H9 (cell line): ENCODE measurements at regions not wholly inside any gene's neighbourhood (a gene's known extent, or its start where the extent isn't known, plus 50 kb on each side); places are given as distances from the start of the nearest gene placed in this dataset.

Experiments used
- DNase-seq: peaks from one replicate; pipeline ENCODE4 v3.0.0-alpha.2; 2017
- H2AFZ ChIP-seq: one replicate; pipeline ENCODE4 v1.6.1; 2013; ENCODE audit warnings: mild to moderate bottlenecking, low read length, control low read depth, moderate library complexity
- H2AK5ac ChIP-seq: 2 replicates; pipeline ENCODE4 v1.6.1; 2013; ENCODE audit warnings: low read length, control low read depth, mixed read lengths; ENCODE audit not compliant: insufficient read length
- H2BK120ac ChIP-seq: one replicate; pipeline ENCODE4 v1.6.1; 2013; ENCODE audit warnings: low read depth, mild to moderate bottlenecking, low read length, control low read depth, inconsistent platforms; ENCODE audit not compliant: poor library complexity, severe bottlenecking
- H2BK12ac ChIP-seq: 2 replicates; pipeline ENCODE4 v1.6.1; 2013; ENCODE audit warnings: low read length, control low read depth, mixed read lengths, low read depth; ENCODE audit not compliant: insufficient read length
- H2BK15ac ChIP-seq: 2 replicates; pipeline ENCODE4 v1.6.1; 2013; ENCODE audit warnings: low read depth, low read length, control low read depth
- H2BK20ac ChIP-seq: one replicate; pipeline ENCODE4 v1.6.1; 2013; ENCODE audit warnings: low read depth, mild to moderate bottlenecking, low read length, control low read depth, inconsistent platforms; ENCODE audit not compliant: poor library complexity, severe bottlenecking
- H2BK5ac ChIP-seq: 2 replicates; pipeline ENCODE4 v1.6.1; 2013; ENCODE audit warnings: low read length, control low read depth, mixed read lengths; ENCODE audit not compliant: insufficient read length
- H3K14ac ChIP-seq: 2 replicates; pipeline ENCODE4 v1.6.1; 2013; ENCODE audit warnings: low read length, control low read depth; ENCODE audit not compliant: insufficient read depth
- H3K18ac ChIP-seq: 2 replicates; pipeline ENCODE4 v1.6.1; 2013; ENCODE audit warnings: low read depth, mild to moderate bottlenecking, mixed read lengths, low read length, control low read depth; ENCODE audit not compliant: insufficient read length
- H3K23ac ChIP-seq: 2 replicates; pipeline ENCODE4 v1.6.1; 2013; ENCODE audit warnings: low read length, control low read depth, mixed read lengths, low read depth; ENCODE audit not compliant: insufficient read length
- H3K23me2 ChIP-seq: 2 replicates; pipeline ENCODE4 v1.6.1; 2013; ENCODE audit warnings: low read depth, mild to moderate bottlenecking, mixed read lengths, low read length, control low read depth; ENCODE audit not compliant: insufficient read length, poor library complexity, severe bottlenecking
- H3K27ac ChIP-seq: 2 replicates; pipeline ENCODE4 v1.5.1; 2013; ENCODE audit warnings: low read length, control low read depth, mixed read lengths, low read depth; ENCODE audit not compliant: insufficient read length
- H3K27me3 ChIP-seq: 2 replicates; pipeline ENCODE4 v1.6.1; 2013; ENCODE audit warnings: low read length, control low read depth, inconsistent platforms; ENCODE audit not compliant: insufficient read depth
- H3K4ac ChIP-seq: 2 replicates; pipeline ENCODE4 v1.6.1; 2013; ENCODE audit warnings: low read depth, mild to moderate bottlenecking, control low read depth, inconsistent platforms, low read length, moderate library complexity
- H3K4me1 ChIP-seq: 2 replicates; pipeline ENCODE4 v1.6.1; 2013; ENCODE audit warnings: low read length, control low read depth, inconsistent platforms; ENCODE audit not compliant: insufficient read depth
- H3K4me2 ChIP-seq: 2 replicates; pipeline ENCODE4 v1.6.1; 2013; ENCODE audit warnings: low read length, control low read depth, mixed read lengths; ENCODE audit not compliant: insufficient read length, insufficient read depth
- H3K56ac ChIP-seq: 2 replicates; pipeline ENCODE4 v1.6.1; 2013; ENCODE audit warnings: low read depth, mild to moderate bottlenecking, mixed read lengths, low read length, control low read depth; ENCODE audit not compliant: insufficient read length
- H3K79me1 ChIP-seq: 2 replicates; pipeline ENCODE4 v1.6.1; 2013; ENCODE audit warnings: low read depth, mild to moderate bottlenecking, moderate library complexity, low read length, control low read depth, inconsistent platforms; ENCODE audit not compliant: insufficient read depth, poor library complexity, severe bottlenecking
- H3K79me2 ChIP-seq: 2 replicates; pipeline ENCODE4 v1.6.1; 2013; ENCODE audit warnings: low read length, control low read depth, inconsistent platforms; ENCODE audit not compliant: insufficient read depth
- H3K9ac ChIP-seq: 2 replicates; pipeline ENCODE4 v1.6.1; 2013; ENCODE audit warnings: low read length, control low read depth, mixed read lengths; ENCODE audit not compliant: insufficient read length; ENCODE audit errors: extremely low read depth
- H3K9me3 ChIP-seq: one replicate; pipeline ENCODE4 v1.6.1; 2013; ENCODE audit warnings: low read depth, low read length, inconsistent platforms; ENCODE audit not compliant: control insufficient read depth
- H3T11ph ChIP-seq: one replicate; pipeline ENCODE4 v1.6.1; 2013; ENCODE audit warnings: mild to moderate bottlenecking, low read length, control low read depth, inconsistent platforms
- H4K20me1 ChIP-seq: one replicate; pipeline ENCODE4 v1.6.1; 2013; ENCODE audit not compliant: control insufficient read depth, insufficient read length, insufficient read depth
- H4K5ac ChIP-seq: 2 replicates; pipeline ENCODE4 v1.6.1; 2013; ENCODE audit warnings: low read depth, mild to moderate bottlenecking, mixed read lengths, low read length, control low read depth; ENCODE audit not compliant: insufficient read length
- H4K8ac ChIP-seq: replicated peaks from 2 replicates; pipeline ENCODE4 v1.6.1; 2013; ENCODE audit warnings: low read length, control low read depth, mixed read lengths, low read depth; ENCODE audit not compliant: insufficient read length
- H4K91ac ChIP-seq: 2 replicates; pipeline ENCODE4 v1.6.1; 2013; ENCODE audit warnings: low read depth, mild to moderate bottlenecking, moderate library complexity, mixed read lengths, low read length, control low read depth; ENCODE audit not compliant: insufficient read length
- H3K27ac Mint-ChIP-seq, 3 experiments: 2 replicates in 2 of 3; 3 replicates in 1 of 3; pipeline ENCODE4 v1.8.0; 2020 to 2021; ENCODE audit warnings: mixed read lengths in 3 of 3, mild to moderate bottlenecking in 1 of 3, moderate library complexity in 1 of 3
- H3K27me3 Mint-ChIP-seq: 2 replicates; pipeline ENCODE4 v1.8.0; 2021; ENCODE audit warnings: low read depth, mild to moderate bottlenecking, moderate library complexity, mixed read lengths
- H3K36me3 Mint-ChIP-seq, 3 experiments: 2 replicates in 2 of 3; 3 replicates in 1 of 3; pipeline ENCODE4 v1.8.0; 2020 to 2021; ENCODE audit warnings: low read depth in 3 of 3, mixed read lengths in 3 of 3; ENCODE audit not compliant: insufficient read depth in 1 of 3
- H3K4me1 Mint-ChIP-seq, 2 experiments: 2 replicates each; pipeline ENCODE4 v1.8.0; 2020; ENCODE audit warnings: mixed read lengths in 2 of 2
- H3K4me3 Mint-ChIP-seq, 2 experiments: 2 replicates in 1 of 2; 3 replicates in 1 of 2; pipeline ENCODE4 v1.8.0; 2020 to 2021; ENCODE audit warnings: mild to moderate bottlenecking in 2 of 2, mixed read lengths in 2 of 2, moderate library complexity in 1 of 2
- H3K9me3 Mint-ChIP-seq, 2 experiments: 2 replicates in 1 of 2; 3 replicates in 1 of 2; pipeline ENCODE4 v1.8.0; 2020; ENCODE audit warnings: mild to moderate bottlenecking in 2 of 2, mixed read lengths in 2 of 2, moderate library complexity in 1 of 2
- WGBS: extraction: QIAGEN DNeasy Blood & Tissue Kit; methylation state at CpG from one replicate; pipeline ENCODE4 v1.1.7; 2013; ENCODE audit warnings: missing lambda C conversion rate, low lambda C conversion rate, mixed read lengths; ENCODE audit not compliant: insufficient read length; ENCODE audit errors: extremely low coverage; 5-methylcytosine and 5-hydroxymethylcytosine counted together
- TF ChIP-seq, protein P1 (sequence below): fragments of 200-600 bp; sonication (generic); conservative IDR thresholded peaks from 3 replicates; pipeline ENCODE4 v1.8.0; 2021; ENCODE audit warnings: antibody characterized with exemption, mild to moderate bottlenecking

DNA sequence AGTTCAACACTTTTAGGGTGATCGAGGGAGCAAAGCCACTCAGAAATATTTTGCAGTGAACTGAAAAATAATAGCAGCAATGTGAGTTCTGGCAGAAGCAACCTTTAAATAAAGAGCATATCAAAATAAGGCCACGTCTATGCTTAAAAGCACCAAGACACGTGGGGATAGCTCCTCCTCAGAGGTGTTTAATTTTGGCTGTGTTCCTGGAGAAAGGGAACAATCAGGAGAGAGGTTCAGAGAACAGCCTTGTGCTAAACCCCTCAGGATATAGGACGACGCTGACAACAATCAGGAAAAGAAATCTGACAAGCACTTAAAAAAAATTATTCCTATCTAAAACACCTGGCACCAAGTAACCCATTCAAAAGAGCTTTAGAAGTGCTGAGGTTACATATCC lies 471.9 kb upstream of the CELF2 start:
- no peaks in the 10 kb centered on the region for H4K20me1 ChIP-seq
- H3K27ac ChIP-seq = no peak overlapping the region
- H3K79me2 ChIP-seq = no peaks in the 10 kb centered on the region
- H4K91ac ChIP-seq = no peak overlapping the region
- no peak overlapping the region for H3T11ph ChIP-seq
- Mint-ChIP-seq H3K36me3 (no peaks in the 10 kb centered on the region; a peak in 1 of 7 replicates), H3K9me3 (no peaks in the 10 kb centered on the region), H3K27ac (no peak overlapping the region), H3K4me3 (no peak overlapping the region; a peak in 1 of 5 replicates), H3K27me3 (peaks cover 1% of the 10 kb centered on the region; the same call in 1 of the 2 replicates), H3K4me1 (peaks cover 10 to 14% of the 10 kb centered on the region in 2 experiments)
- H3K14ac ChIP-seq = no peak overlapping the region
- H3K9ac ChIP-seq = no peak overlapping the region
- H2AK5ac ChIP-seq = no peak overlapping the region
- H3K4me2 ChIP-seq = no peak overlapping the region
- H4K8ac ChIP-seq = no peak overlapping the region
- no peak overlapping the region for H4K5ac ChIP-seq
- no peaks in the 10 kb centered on the region for H3K27me3 ChIP-seq
- no peaks in the 10 kb centered on the region for H3K23me2 ChIP-seq
- WGBS = no CpG with 5 or more reads among the region's 5 CpGs
- no peak overlapping the region for H3K23ac ChIP-seq
- H2BK120ac ChIP-seq = no peak overlapping the region
- H2BK20ac ChIP-seq = no peak overlapping the region
- no peaks in the 10 kb centered on the region for H3K9me3 ChIP-seq
- no peak overlapping the region for H2BK12ac ChIP-seq
- TF ChIP-seq, protein P1, sequence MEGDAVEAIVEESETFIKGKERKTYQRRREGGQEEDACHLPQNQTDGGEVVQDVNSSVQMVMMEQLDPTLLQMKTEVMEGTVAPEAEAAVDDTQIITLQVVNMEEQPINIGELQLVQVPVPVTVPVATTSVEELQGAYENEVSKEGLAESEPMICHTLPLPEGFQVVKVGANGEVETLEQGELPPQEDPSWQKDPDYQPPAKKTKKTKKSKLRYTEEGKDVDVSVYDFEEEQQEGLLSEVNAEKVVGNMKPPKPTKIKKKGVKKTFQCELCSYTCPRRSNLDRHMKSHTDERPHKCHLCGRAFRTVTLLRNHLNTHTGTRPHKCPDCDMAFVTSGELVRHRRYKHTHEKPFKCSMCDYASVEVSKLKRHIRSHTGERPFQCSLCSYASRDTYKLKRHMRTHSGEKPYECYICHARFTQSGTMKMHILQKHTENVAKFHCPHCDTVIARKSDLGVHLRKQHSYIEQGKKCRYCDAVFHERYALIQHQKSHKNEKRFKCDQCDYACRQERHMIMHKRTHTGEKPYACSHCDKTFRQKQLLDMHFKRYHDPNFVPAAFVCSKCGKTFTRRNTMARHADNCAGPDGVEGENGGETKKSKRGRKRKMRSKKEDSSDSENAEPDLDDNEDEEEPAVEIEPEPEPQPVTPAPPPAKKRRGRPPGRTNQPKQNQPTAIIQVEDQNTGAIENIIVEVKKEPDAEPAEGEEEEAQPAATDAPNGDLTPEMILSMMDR = no peak
- H3K4ac ChIP-seq = no peak overlapping the region
- no peaks in the 10 kb centered on the region for H3K79me1 ChIP-seq
- no peak for DNase-seq
- no peak overlapping the region for H2BK5ac ChIP-seq
- no peak overlapping the region for H2AFZ ChIP-seq
- no peak overlapping the region for H3K56ac ChIP-seq
- no peak overlapping the region for H3K18ac ChIP-seq
- no peak overlapping the region for H2BK15ac ChIP-seq
- H3K4me1 ChIP-seq = no peaks in the 10 kb centered on the region
